ENCODE measurements at regions not wholly inside any gene's neighbourhood (a gene's known extent, or its start where the extent isn't known, plus 50 kb on each side); places are given as distances from the start of the nearest gene placed in this dataset.

DNA sequence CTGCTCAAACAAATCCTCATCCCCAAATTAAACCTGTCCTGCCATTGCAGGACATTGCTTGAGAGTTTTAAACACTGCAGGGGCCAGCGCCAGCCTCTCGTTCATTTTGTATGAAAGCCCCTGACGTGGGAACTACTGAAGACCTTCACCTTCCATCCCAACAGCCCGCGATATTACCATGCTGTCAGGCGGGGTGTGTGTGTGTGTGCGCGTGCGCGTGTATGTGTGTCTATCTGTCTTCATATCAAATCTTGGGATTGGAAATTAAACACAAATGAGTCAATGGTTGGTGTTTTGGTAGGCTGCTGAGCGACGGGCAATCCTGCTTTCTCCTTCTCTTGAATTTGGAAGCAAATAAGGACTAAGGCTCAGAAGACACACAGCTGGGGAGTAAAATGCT lies 776.9 kb downstream of the TBC1D22A start:
- TF ChIP-seq EP300 (IDR thresholded peaks at IDR 0.05) (no peak), POLR2AphosphoS5 (IDR thresholded peaks at IDR 0.05) (no peak)
- TF ChIP-seq, protein P1, sequence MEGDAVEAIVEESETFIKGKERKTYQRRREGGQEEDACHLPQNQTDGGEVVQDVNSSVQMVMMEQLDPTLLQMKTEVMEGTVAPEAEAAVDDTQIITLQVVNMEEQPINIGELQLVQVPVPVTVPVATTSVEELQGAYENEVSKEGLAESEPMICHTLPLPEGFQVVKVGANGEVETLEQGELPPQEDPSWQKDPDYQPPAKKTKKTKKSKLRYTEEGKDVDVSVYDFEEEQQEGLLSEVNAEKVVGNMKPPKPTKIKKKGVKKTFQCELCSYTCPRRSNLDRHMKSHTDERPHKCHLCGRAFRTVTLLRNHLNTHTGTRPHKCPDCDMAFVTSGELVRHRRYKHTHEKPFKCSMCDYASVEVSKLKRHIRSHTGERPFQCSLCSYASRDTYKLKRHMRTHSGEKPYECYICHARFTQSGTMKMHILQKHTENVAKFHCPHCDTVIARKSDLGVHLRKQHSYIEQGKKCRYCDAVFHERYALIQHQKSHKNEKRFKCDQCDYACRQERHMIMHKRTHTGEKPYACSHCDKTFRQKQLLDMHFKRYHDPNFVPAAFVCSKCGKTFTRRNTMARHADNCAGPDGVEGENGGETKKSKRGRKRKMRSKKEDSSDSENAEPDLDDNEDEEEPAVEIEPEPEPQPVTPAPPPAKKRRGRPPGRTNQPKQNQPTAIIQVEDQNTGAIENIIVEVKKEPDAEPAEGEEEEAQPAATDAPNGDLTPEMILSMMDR (IDR thresholded peaks at IDR 0.05): no peak
